GM12878 (cell line): ENCODE measurements at regions not wholly inside any gene's neighbourhood (a gene's known extent, or its start where the extent isn't known, plus 50 kb on each side); places are given as distances from the start of the nearest gene placed in this dataset.

Experiments
- ATAC-seq: fragments of 200-7000 bp; cut with Tn5 transposase; 3 replicates; pipeline ENCODE4 v1.9.1; 2020; ENCODE audit warnings: mild to moderate bottlenecking, moderate library complexity
- BruUV-seq: library from RNA; stranded (reverse); fragments of 400-500 nt; replicated peaks from 2 replicates; lab custom pipeline; 2021; lab: Mats Ljungman, UMichigan
- CTCF ChIA-PET: fragments of 300-600 bp; sonication (Branson Sonifier 250); formaldehyde crosslinking; extraction: SDS; loops from one replicate; lab custom pipeline; 2021; ENCODE audit warnings: inconsistent platforms; lab: Yijun Ruan, JAX
- POLR2A ChIA-PET: fragments of 350-600 bp; formaldehyde crosslinking; extraction: SDS; loops from one replicate; lab custom pipeline; 2021; ENCODE audit warnings: inconsistent platforms; lab: Charles Lee
- RAD21 ChIA-PET: fragments of 300-600 bp; sonication (Branson Sonifier 250); formaldehyde crosslinking; loops from one replicate; lab custom pipeline; 2023; ENCODE audit warnings: antibody characterized with exemption; ENCODE audit not compliant: unreplicated experiment; lab: Charles Lee
- SMC1A ChIA-PET: fragments of 300-600 bp; sonication (Branson Sonifier 250); formaldehyde crosslinking; loops from one replicate; lab custom pipeline; 2023; ENCODE audit not compliant: unreplicated experiment, uncharacterized antibody; lab: Charles Lee
- DNase-seq: peaks from one replicate; pipeline ENCODE4 v3.0.0-alpha.2; 2011; ENCODE audit warnings: low read depth, low spot score
- FAIRE-seq: peaks from 3 replicates; lab custom pipeline; 2011; peaks lifted over from hg19 to GRCh38; lab: Jason Lieb, UNC
- H2AFZ ChIP-seq: 2 replicates; pipeline ENCODE4 v1.6.0; 2011; ENCODE audit warnings: low read depth, low read length, control low read depth; ENCODE audit not compliant: control insufficient read depth
- H3K27ac ChIP-seq: 2 replicates; pipeline ENCODE4 v1.5.1; 2011; ENCODE audit warnings: control low read depth; ENCODE audit not compliant: control insufficient read depth, insufficient read depth
- H3K27me3 ChIP-seq, 2 experiments: replicated peaks in 1 of 2; 2 replicates each; pipeline versions ENCODE4 v1.6.0 to v1.6.1; 2011; ENCODE audit warnings: low read length in 1 of 2; ENCODE audit not compliant: control insufficient read depth in 2 of 2, insufficient read depth in 2 of 2
- H3K36me3 ChIP-seq, 2 experiments: 2 replicates each; pipeline ENCODE4 v1.5.1; 2011; ENCODE audit warnings: low read length in 1 of 2; ENCODE audit not compliant: control insufficient read depth in 2 of 2, insufficient read depth in 2 of 2
- H3K4me1 ChIP-seq: 2 replicates; pipeline ENCODE4 v1.6.1; 2011; ENCODE audit warnings: mild to moderate bottlenecking, low read length, moderate library complexity, mixed read lengths; ENCODE audit not compliant: control insufficient read depth, insufficient read depth
- H3K4me2 ChIP-seq: 2 replicates; pipeline ENCODE4 v1.6.0; 2011; ENCODE audit warnings: control low read depth; ENCODE audit not compliant: control insufficient read depth, insufficient read depth
- H3K4me3 ChIP-seq: fragments of 200-600 bp; sonication (generic); 2 replicates; pipeline ENCODE4 v1.5.1; 2016
- H3K79me2 ChIP-seq: 2 replicates; pipeline ENCODE4 v1.6.0; 2011; ENCODE audit warnings: low read length; ENCODE audit not compliant: control insufficient read depth, insufficient read depth
- H3K9ac ChIP-seq: 2 replicates; pipeline ENCODE4 v1.8.0; 2011; ENCODE audit warnings: low read length, control low read depth, mixed read lengths; ENCODE audit not compliant: control insufficient read depth, insufficient read depth
- H3K9me3 ChIP-seq: replicated peaks from 3 replicates; pipeline ENCODE4 v1.5.1; 2011; ENCODE audit warnings: mild to moderate bottlenecking, low read length; ENCODE audit not compliant: control insufficient read depth, insufficient read depth
- H4K20me1 ChIP-seq: 2 replicates; pipeline ENCODE4 v1.6.0; 2011; ENCODE audit not compliant: control insufficient read depth, insufficient read depth
- BHLHE40 ChIP-seq, 2 experiments: fragments of 450-650 bp in 1 of 2; IDR thresholded peaks; 2 replicates each; pipeline ENCODE4 v1.6.1; 2011 to 2017; ENCODE audit warnings: low read depth in 2 of 2, borderline replicate concordance in 1 of 2, improper control_type of control experiment in 1 of 2, low read length in 1 of 2, mild to moderate bottlenecking in 1 of 2
- BRCA1 ChIP-seq: IDR thresholded peaks from 2 replicates; pipeline ENCODE4 v1.6.1; 2011; ENCODE audit warnings: low read depth, low read length, improper control_type of control experiment
- ESRRA ChIP-seq: IDR thresholded peaks from 2 replicates; pipeline ENCODE4 v1.6.1; 2012; ENCODE audit warnings: mild to moderate bottlenecking, low read length, improper control_type of control experiment
- EZH2 ChIP-seq: IDR thresholded peaks from 2 replicates; pipeline ENCODE4 v1.6.1; 2012; ENCODE audit warnings: low read depth, mild to moderate bottlenecking, control low read depth, inconsistent platforms, low read length, borderline replicate concordance; ENCODE audit not compliant: control insufficient read depth
- HDGF ChIP-seq: fragments of 450-650 bp; IDR thresholded peaks from 2 replicates; pipeline ENCODE4 v1.6.1; 2016; ENCODE audit warnings: antibody characterized with exemption
- NFIC ChIP-seq: IDR thresholded peaks from 2 replicates; pipeline ENCODE4 v1.6.1; 2012; ENCODE audit warnings: low read depth, mild to moderate bottlenecking, inconsistent platforms, low read length, moderate library complexity
- SMAD1 ChIP-seq: fragments of 450-650 bp; IDR thresholded peaks from 2 replicates; pipeline ENCODE4 v1.6.1; 2018; ENCODE audit warnings: mild to moderate bottlenecking, low read depth; ENCODE audit not compliant: partially characterized antibody
- SMARCA5 ChIP-seq: fragments of 450-650 bp; IDR thresholded peaks from 2 replicates; pipeline ENCODE4 v1.6.1; 2017; ENCODE audit warnings: mild to moderate bottlenecking
- TAF1 ChIP-seq: IDR thresholded peaks from 2 replicates; pipeline ENCODE4 v1.6.1; 2011; ENCODE audit warnings: mild to moderate bottlenecking, low read depth, low read length, borderline replicate concordance
- ZNF207 ChIP-seq: fragments of 450-650 bp; IDR thresholded peaks from 2 replicates; pipeline ENCODE4 v1.6.1; 2014; ENCODE audit warnings: antibody characterized with exemption, mild to moderate bottlenecking, borderline replicate concordance
- ZNF24 ChIP-seq: fragments of 450-650 bp; IDR thresholded peaks from 2 replicates; pipeline ENCODE4 v1.6.1; 2017; ENCODE audit warnings: antibody characterized with exemption, mild to moderate bottlenecking
- ZZZ3 ChIP-seq: IDR thresholded peaks from 2 replicates; pipeline ENCODE4 v1.6.1; 2011; ENCODE audit warnings: low read depth; ENCODE audit not compliant: control insufficient read depth, insufficient read length
- WGBS: methylation state at CpG from one replicate; pipeline ENCODE4 v1.1.6; 2016; ENCODE audit warnings: low lambda C conversion rate; ENCODE audit not compliant: insufficient replicate concordance, insufficient coverage; ENCODE audit errors: missing lambda C conversion rate; 5-methylcytosine and 5-hydroxymethylcytosine counted together
- in situ Hi-C: fragments of 300-500 bp; cut with MboI; formaldehyde crosslinking; loops from 9 replicates; pipeline ENCODE4 v1.14.3; 2018; ENCODE audit warnings: mixed read lengths
- intact Hi-C: fragments of 100-400 bp; cut with micrococcal nuclease; formaldehyde crosslinking; loops from one replicate; pipeline ENCODE4 v1.14.2; 2022; ENCODE audit not compliant: unreplicated experiment
- TF ChIP-seq, protein P1 (sequence below): IDR thresholded peaks from 2 replicates; pipeline ENCODE4 v1.6.1; 2012; ENCODE audit warnings: low read length, inconsistent platforms

DNA sequence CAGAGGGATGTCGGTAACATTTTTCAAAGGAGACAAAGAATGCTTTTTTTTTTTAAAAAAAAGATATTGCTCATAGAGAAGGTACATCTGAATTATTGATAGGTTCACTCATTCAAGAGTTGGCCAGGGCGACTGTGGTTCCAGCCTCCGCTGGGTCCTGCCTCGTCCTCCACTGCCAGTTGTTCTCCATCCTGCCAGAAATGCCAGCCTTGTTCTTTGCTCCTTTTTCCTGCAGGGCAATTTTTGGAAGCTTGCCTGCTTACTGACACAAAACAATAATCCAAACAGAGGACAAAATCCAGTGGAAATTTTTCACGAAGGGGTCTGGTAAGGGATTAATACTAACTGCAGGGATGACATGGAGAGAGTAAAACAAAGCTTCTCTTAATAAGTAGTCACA is 1113.0 kb downstream of the CBLN2 start:
- in situ Hi-C loops: no loop called here
- RAD21 ChIA-PET: no interaction called here
- Histone ChIP-seq H3K36me3 (no peaks in the 10 kb centered on the region), H3K4me1 (no peaks in the 10 kb centered on the region), H3K9ac (no peak overlapping the region), H3K4me3 (no peak overlapping the region), H3K79me2 (no peaks in the 10 kb centered on the region), H2AFZ (no peak overlapping the region), H3K4me2 (no peak overlapping the region), H3K9me3 (no peaks in the 10 kb centered on the region), H3K27ac (no peak overlapping the region), H3K27me3 (no peaks in the 10 kb centered on the region), H4K20me1 (no peaks in the 10 kb centered on the region)
- intact Hi-C loops: no loop called here
- WGBS: 17% methylated on average over 5 of the region's 5 CpGs
- BruUV-seq: no TSS peak
- FAIRE-seq: no peak
- POLR2A ChIA-PET: no interaction called here
- SMC1A ChIA-PET: no interaction called here
- no peak for TF ChIP-seq BRCA1
- TF ChIP-seq ESRRA: no peak
- TF ChIP-seq NFIC: no peak
- no peak for TF ChIP-seq SMAD1
- no peak for TF ChIP-seq EZH2
- TF ChIP-seq TAF1: no peak
- TF ChIP-seq, protein P1, sequence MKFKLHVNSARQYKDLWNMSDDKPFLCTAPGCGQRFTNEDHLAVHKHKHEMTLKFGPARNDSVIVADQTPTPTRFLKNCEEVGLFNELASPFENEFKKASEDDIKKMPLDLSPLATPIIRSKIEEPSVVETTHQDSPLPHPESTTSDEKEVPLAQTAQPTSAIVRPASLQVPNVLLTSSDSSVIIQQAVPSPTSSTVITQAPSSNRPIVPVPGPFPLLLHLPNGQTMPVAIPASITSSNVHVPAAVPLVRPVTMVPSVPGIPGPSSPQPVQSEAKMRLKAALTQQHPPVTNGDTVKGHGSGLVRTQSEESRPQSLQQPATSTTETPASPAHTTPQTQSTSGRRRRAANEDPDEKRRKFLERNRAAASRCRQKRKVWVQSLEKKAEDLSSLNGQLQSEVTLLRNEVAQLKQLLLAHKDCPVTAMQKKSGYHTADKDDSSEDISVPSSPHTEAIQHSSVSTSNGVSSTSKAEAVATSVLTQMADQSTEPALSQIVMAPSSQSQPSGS: no peak
- TF ChIP-seq BHLHE40 (IDR thresholded peaks at IDR 0.05; ENCODE audit: borderline replicate concordance in 1 of 2, low read depth in 2 of 2, low read length in 1 of 2): no peak
- no peak for TF ChIP-seq HDGF
- TF ChIP-seq ZNF24: no peak
- TF ChIP-seq ZZZ3: no peak
- no peak for TF ChIP-seq SMARCA5
- TF ChIP-seq ZNF207: no peak
- CTCF ChIA-PET: interaction anchor here (1.4 kb wide), 1 partner anchor 9 kb away, joined by 4 read pairs; no protein-coding TSS in a partner anchor
- ATAC-seq: no peak
- DNase-seq: no peak
